ENCODE measurements at regions not wholly inside any gene's neighbourhood (a gene's known extent, or its start where the extent isn't known, plus 50 kb on each side); places are given as distances from the start of the nearest gene placed in this dataset.
"Not testable (repeated sequence)": the region's sequence is repeated elsewhere in the genome, so short reads cannot be mapped to it uniquely, and the experiment has no call there.

DNA sequence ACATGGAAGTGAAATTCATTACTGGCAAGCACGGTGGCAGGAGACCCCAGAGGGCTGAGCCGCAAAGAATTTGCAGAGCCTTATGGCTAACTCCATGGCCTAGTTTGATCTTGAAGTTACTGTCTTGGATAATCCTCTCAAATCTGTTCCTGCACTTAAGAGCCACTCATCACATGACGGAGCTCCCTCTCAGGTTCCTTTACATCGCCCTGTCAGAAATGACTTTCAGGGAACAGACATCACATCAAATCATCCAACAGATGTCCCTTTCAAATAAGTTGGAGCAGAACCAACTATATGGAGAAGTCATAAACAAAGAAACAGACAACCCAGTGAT, 328.8 kb upstream of the THBS1 start:
- Histone ChIP-seq H3K36me3 (replicated peaks) (no peaks in the 10 kb centered on the region), H3K4me3 (no peak overlapping the region), H3K9me3 (no peaks in the 10 kb centered on the region), H3K4me1 (no peaks in the 10 kb centered on the region), H3K27me3 (ENCODE audit: low read depth) (no peaks in the 10 kb centered on the region)
- in situ Hi-C loops (cut with MboI; ENCODE audit: low sequenced_read_pairs) = no loop called here
- no peak for DNase-seq (ENCODE audit: low spot score in 2 of 2)

DNA sequence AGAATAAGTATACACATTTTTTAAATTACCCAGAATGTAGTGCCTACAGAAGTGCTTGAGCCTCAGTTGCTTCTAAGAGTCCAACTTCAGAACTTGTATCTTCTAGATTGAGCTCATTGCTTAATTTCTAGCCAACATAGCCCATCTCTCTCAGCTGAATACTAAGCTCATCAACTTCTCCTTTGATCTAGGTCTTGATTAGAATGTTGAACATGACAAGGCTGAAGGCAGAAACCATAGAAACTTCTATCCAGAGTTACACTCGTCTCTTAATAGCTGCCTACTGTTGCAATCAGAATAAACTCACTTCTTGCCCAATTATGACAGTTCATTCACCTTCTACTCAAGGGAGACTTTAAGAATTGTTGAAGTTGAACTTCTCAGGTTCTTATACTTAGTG, 327.3 kb upstream of the THBS1 start:
- Histone ChIP-seq H3K4me1 (no peaks in the 10 kb centered on the region), H3K9me3 (no peaks in the 10 kb centered on the region), H3K27me3 (ENCODE audit: low read depth) (no peaks in the 10 kb centered on the region), H3K4me3 (no peak overlapping the region), H3K36me3 (replicated peaks) (no peaks in the 10 kb centered on the region)
- in situ Hi-C loops (cut with MboI; ENCODE audit: low sequenced_read_pairs) = no loop called here
- DNase-seq (ENCODE audit: low spot score in 2 of 2) = no peak

DNA sequence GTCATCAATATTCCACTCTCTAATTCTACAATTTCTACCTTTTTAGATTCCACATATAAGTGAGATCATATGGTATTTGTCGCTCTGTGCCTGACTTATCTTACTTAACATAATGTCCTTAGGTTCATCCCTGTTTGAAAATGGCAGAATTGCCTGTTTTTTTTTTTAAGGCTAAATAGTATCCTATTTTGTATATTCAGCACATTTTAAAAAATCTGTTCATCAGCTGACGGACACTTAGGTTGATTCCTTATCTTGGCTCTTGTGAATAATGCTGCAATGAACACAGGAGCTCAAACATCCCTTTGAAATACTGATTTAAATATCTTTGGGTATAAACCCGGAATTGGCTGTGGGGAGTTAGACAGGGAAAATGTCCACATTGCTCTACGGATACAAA, 326.7 kb upstream of the THBS1 start:
- Histone ChIP-seq H3K27me3 (ENCODE audit: low read depth) (no peaks in the 10 kb centered on the region), H3K9me3 (no peaks in the 10 kb centered on the region), H3K36me3 (replicated peaks) (no peaks in the 10 kb centered on the region), H3K4me1 (no peaks in the 10 kb centered on the region), H3K4me3 (no peak overlapping the region)
- no peak for DNase-seq (ENCODE audit: low spot score in 2 of 2)
- in situ Hi-C loops (cut with MboI; ENCODE audit: low sequenced_read_pairs) = no loop called here

DNA sequence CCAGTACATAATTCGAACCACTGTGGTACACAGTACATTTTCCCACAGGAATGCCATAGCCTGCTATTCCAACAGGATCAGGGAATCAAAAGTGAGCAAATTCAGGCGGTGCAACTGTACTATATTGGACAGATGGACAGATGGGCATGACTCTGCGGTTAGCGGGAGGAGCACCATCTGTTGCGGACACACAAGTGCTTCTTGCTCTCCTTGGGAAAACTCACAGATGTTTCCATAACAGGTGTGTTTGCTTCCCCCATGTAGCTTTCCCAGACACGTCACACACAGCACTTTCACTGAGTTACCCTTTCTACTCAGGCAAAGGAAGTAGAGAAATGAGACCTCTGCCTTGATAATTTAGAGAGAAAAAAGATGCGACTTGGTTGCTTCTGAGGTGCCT, 325.1 kb upstream of the THBS1 start:
- in situ Hi-C loops (cut with MboI; ENCODE audit: low sequenced_read_pairs) = no loop called here
- no peaks in the 10 kb centered on the region for H3K9me3 ChIP-seq
- no peak for DNase-seq (ENCODE audit: low spot score in 2 of 2)

DNA sequence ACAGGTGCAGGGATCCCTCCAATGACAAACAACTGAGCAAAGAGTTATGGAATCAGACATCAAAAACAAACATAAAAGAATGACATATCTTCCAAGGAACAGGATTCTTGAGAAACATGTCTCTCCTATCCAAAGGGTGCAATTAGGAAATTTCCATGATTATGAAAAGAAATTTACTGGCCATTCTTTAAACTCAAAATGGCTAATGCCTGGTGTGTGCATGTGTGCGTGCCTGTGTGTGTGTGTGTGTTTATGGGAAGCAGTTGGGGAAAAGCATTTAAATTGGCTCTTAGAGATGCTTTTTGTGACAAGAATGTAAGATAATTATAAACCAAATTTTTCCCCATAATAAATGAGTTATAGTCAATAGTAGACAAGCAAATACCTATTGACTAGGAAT, 320.5 kb upstream of the THBS1 start:
- Histone ChIP-seq H3K4me1 (peaks cover 14% of the 10 kb centered on the region), H3K4me3 (no peak overlapping the region), H3K9me3 (no peaks in the 10 kb centered on the region), H3K27me3 (ENCODE audit: low read depth) (no peaks in the 10 kb centered on the region), H3K36me3 (replicated peaks) (no peaks in the 10 kb centered on the region)
- in situ Hi-C loops (cut with MboI; ENCODE audit: low sequenced_read_pairs) = no loop called here
- DNase-seq (ENCODE audit: low spot score in 2 of 2) = no peak

More for the DNA sequence above, 325.1 kb upstream of the THBS1 start:
- no peaks in the 10 kb centered on the region for H3K27me3 ChIP-seq (ENCODE audit: low read depth)
- no peaks in the 10 kb centered on the region for H3K36me3 ChIP-seq (replicated peaks)
- H3K4me3 ChIP-seq = no peak overlapping the region
- H3K4me1 ChIP-seq = peaks cover 8% of the 10 kb centered on the region

DNA sequence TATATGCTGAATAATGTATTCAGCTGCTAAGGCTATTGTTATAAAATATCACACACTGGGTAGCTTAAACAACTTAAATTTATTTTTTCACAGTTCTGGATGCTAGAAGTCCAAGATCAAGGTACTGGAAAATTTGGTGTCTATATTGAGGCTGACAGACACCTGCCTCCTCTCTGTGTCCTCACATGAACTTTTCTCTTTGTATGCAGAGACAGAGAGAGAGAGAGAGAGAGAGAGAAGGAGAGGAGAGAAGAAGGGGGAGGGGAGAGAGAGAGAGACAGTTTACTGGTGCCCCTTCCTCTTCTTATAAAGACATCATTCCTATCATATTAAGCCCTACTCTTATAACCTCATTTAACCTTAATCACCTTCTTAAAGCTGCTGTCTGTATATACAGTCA, 320.1 kb upstream of the THBS1 start:
- Histone ChIP-seq H3K27me3 (ENCODE audit: low read depth) (no peaks in the 10 kb centered on the region), H3K9me3 (no peaks in the 10 kb centered on the region), H3K4me3 (no peak overlapping the region), H3K36me3 (replicated peaks) (no peaks in the 10 kb centered on the region), H3K4me1 (peaks cover 14% of the 10 kb centered on the region)
- no peak for DNase-seq (ENCODE audit: low spot score in 2 of 2)
- in situ Hi-C loops (cut with MboI; ENCODE audit: low sequenced_read_pairs) = no loop called here

DNA sequence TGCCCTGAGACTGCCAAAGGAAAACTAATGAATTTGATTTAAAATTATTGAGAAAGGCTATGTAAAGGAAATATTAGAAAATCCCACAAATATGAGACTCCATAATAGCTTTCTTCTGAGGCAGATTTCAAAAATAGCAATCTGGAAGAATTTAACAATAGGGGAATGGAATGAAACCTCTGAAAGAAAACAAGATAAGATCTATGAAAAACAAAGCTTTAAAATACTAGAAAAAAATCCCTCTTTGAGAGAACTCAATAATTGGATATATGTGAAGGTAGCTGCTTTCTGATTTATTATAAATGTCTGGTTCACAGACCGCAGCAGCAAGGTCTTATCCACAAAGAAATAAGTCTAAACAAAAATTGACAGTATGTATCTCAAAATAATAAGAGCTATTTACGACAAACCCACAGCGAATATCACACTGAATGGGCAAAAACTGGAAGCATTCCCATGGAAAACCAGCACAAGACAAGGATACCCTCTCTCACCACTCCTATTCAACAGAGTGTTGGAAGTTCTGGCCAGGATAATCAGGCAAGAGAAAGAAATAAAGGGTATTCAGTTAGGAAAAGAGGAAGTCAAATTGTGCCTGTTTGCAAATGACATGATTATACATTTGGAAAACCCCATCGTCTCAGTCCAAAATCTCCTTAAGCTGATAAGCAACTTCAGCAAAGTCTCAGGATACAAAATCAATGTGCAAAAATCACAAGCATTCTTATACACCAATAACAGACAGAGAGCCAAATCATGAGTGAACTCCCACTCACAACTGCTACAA, 319.3 kb upstream of the THBS1 start:
- H3K4me1 ChIP-seq = peaks cover 14% of the 10 kb centered on the region
- in situ Hi-C loops (cut with MboI; ENCODE audit: low sequenced_read_pairs); H3K36me3 ChIP-seq (replicated peaks); H3K9me3 ChIP-seq; DNase-seq (ENCODE audit: low spot score in 2 of 2); H3K4me3 ChIP-seq; H3K27me3 ChIP-seq (ENCODE audit: low read depth): not testable (repeated sequence)

DNA sequence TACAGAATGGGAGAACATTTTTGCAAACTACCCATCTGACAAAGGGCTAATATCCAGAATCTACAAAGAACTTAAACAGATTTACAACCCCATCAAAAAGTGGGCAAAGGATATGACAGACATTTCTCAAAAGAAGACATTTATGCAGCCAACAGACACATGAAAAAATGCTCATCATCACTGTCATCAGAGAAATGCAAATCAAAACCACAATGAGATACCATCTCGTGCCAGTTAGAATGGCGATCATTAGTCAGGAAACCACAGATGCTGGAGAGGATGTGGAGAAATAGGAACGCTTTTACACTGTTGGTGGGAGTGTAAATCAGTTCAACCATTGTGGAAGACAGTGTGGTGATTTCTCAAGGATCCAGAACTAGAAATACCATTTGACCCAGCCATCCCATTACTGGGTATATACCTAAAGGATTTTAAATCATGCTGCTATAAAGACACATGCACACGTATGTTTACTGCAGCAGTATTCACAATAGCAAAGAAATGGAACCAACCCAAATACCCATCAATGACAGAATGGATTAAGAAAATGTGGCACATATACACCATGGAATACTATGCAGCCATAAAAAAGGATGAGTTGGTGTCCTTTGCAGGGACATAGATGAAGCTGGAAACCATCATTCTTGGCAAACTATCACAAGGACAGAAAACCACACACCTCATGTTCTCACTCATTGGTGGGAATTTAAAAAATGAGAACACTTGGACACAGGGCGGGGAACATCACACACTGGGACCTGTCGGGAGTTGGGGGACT, 317.7 kb upstream of the THBS1 start:
- H3K4me1 ChIP-seq = peaks cover 14% of the 10 kb centered on the region
- H3K27me3 ChIP-seq (ENCODE audit: low read depth); H3K36me3 ChIP-seq (replicated peaks); DNase-seq (ENCODE audit: low spot score in 2 of 2); H3K9me3 ChIP-seq; in situ Hi-C loops (cut with MboI; ENCODE audit: low sequenced_read_pairs); H3K4me3 ChIP-seq: not testable (repeated sequence)

DNA sequence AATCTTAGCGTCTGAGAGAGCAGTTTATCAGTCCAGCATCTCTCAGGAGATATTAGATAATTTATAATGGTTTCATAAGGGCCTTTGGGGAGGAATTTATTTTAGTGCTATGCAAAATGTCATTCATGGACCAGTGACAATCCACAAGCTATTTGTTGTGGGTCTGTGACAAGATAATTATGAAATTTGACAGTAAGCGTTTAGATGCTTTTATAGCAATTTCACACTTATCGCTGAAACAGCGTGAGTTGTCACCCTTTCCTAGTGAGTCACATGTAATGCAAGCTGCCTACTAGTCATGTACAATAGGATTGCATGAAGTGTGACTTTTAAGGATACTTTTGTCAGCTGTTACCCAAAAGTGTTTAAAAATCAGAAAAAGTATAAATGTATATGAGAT, 315.6 kb upstream of the THBS1 start:
- H3K9me3 ChIP-seq = no peaks in the 10 kb centered on the region
- no peaks in the 10 kb centered on the region for H3K27me3 ChIP-seq (ENCODE audit: low read depth)
- DNase-seq (ENCODE audit: low spot score in 2 of 2) = no peak
- H3K4me3 ChIP-seq = no peak overlapping the region
- peaks cover 11% of the 10 kb centered on the region for H3K4me1 ChIP-seq
- in situ Hi-C loops (cut with MboI; ENCODE audit: low sequenced_read_pairs) = no loop called here
- H3K36me3 ChIP-seq (replicated peaks) = no peaks in the 10 kb centered on the region

DNA sequence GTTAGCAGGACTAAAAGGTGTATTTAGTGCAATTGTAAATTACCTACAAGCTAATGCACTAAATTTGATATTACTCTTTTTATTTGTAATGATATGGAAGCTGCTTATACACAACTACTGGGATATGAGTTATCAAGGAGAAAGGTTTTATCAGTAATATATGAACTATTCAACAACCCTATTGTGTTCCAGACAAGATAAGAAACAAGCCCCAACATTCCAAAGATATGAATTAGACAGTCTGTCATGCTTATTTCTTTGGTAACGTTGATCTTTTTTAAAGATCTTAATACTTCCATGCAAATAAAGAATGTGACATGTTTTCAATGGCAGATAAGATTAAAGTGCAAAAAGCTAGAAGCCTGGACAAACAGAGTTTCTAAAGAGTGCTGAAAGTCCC, 314.0 kb upstream of the THBS1 start:
- H3K4me1 ChIP-seq = no peaks in the 10 kb centered on the region
- H3K4me3 ChIP-seq = no peak overlapping the region
- no peaks in the 10 kb centered on the region for H3K27me3 ChIP-seq (ENCODE audit: low read depth)
- H3K9me3 ChIP-seq = no peaks in the 10 kb centered on the region
- H3K36me3 ChIP-seq (replicated peaks) = no peaks in the 10 kb centered on the region
- no peak for DNase-seq (ENCODE audit: low spot score in 2 of 2)
- in situ Hi-C loops (cut with MboI; ENCODE audit: low sequenced_read_pairs) = no loop called here

DNA sequence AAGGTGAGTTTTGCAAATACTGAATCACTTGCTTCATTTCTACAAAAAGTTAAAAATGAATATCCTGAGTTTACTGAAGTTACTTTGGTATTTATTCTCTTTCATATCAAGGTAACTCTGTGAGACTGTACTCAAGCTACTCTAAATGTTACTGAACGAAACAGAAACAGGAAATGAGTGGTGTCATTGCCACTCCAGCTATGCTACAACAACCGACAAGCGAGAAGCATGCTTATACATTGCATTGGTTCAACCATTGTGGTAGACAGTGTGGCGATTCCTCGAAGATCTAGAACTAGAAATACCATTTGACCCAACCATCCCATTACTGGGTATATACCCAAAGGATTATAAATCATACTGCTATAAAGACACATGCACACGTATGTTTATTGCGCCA, 313.2 kb upstream of the THBS1 start:
- no peaks in the 10 kb centered on the region for H3K9me3 ChIP-seq
- no peaks in the 10 kb centered on the region for H3K36me3 ChIP-seq (replicated peaks)
- H3K4me1 ChIP-seq = no peaks in the 10 kb centered on the region
- H3K4me3 ChIP-seq = no peak overlapping the region
- H3K27me3 ChIP-seq (ENCODE audit: low read depth) = no peaks in the 10 kb centered on the region
- no peak for DNase-seq (ENCODE audit: low spot score in 2 of 2)
- in situ Hi-C loops (cut with MboI; ENCODE audit: low sequenced_read_pairs) = no loop called here

DNA sequence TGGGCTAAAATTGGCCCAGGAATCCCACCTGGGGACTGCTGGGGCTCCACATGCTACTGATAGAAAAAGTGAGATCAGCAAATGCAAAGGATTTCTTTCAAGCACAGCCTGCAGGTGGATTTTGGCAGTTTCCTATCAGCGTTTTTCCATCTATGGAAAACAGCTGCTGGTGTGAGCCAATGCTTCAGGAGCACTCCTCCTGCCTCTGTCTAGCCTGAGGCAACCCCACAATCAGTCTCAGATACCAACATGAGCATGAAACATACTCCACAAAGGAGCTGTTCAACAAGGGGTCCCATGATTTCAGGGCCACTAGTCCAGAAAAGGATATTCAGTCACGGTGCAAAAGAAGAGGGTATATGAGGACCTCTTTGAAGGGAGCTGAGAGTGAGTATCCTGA, 311.5 kb upstream of the THBS1 start:
- Histone ChIP-seq H3K9me3 (no peaks in the 10 kb centered on the region), H3K4me3 (no peak overlapping the region), H3K36me3 (replicated peaks) (no peaks in the 10 kb centered on the region), H3K27me3 (ENCODE audit: low read depth) (no peaks in the 10 kb centered on the region), H3K4me1 (no peaks in the 10 kb centered on the region)
- in situ Hi-C loops (cut with MboI; ENCODE audit: low sequenced_read_pairs) = no loop called here
- no peak for DNase-seq (ENCODE audit: low spot score in 2 of 2)

DNA sequence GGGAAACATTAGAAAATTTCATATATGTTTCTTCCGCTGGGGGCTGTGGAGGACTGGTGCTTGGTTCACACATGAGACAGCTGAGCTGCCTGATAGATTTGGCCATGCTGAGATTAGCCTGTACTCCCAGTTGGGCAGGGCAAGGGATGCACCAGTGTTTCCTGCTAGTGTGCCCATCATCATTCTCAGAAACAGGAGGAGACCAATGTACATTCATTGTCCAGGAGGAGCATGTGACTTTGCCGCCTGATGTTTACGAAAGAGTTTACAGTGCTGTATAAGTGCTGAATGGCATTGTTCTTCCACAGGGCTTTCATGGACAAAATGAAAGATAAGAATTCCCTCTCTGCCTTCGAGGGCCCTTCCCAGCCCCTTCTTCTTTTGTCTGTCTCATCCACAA, 311.1 kb upstream of the THBS1 start:
- in situ Hi-C loops (cut with MboI; ENCODE audit: low sequenced_read_pairs) = no loop called here
- Histone ChIP-seq H3K36me3 (replicated peaks) (no peaks in the 10 kb centered on the region), H3K27me3 (ENCODE audit: low read depth) (no peaks in the 10 kb centered on the region), H3K4me3 (no peak overlapping the region), H3K4me1 (no peaks in the 10 kb centered on the region), H3K9me3 (no peaks in the 10 kb centered on the region)
- DNase-seq (ENCODE audit: low spot score in 2 of 2) = no peak

DNA sequence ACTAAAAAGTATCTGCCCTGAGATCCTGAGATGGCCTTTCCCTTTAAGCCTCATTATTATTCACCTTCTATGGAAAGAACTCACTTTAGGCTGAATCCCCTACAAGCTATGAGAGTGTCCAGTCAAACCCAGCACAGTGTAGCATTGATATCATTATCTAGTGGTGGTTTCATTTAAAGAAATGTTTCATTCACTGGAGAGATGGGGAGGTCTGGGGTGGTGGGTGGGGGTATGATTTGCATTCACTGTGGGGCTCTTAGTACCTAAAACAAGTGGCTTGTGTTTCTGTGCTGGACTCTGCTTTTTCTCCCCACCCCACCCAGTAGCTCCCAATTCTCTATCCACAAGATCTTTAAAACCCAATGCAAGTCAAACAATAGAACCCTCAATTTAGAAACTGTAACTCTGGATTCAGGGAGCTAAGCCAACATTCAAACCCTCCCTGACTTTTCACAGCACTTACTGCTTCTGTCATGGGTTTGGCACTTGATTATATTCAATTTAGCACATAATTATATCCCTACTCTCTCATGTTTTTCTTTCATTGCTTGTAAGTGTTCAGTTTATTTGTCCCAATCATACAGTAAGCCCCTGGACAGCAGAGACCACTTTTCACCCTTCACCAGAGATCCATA, 310.5 kb upstream of the THBS1 start:
- in situ Hi-C loops (cut with MboI; ENCODE audit: low sequenced_read_pairs) = no loop called here
- Histone ChIP-seq H3K27me3 (ENCODE audit: low read depth) (no peaks in the 10 kb centered on the region), H3K9me3 (no peaks in the 10 kb centered on the region), H3K36me3 (replicated peaks) (no peaks in the 10 kb centered on the region), H3K4me3 (no peak overlapping the region), H3K4me1 (no peaks in the 10 kb centered on the region)
- DNase-seq (ENCODE audit: low spot score in 2 of 2) = no peak

Measured in HAP-1 (cell line).